Activated CD4-positive, CD25-positive, alpha-beta regulatory T cell treated with anti-CD3 and anti-CD28 coated beads, Interleukin-2, amount 50 U/mL, for 24 hours (primary cell): ENCODE measurements at regions not wholly inside any gene's neighbourhood (a gene's known extent, or its start where the extent isn't known, plus 50 kb on each side); places are given as distances from the start of the nearest gene placed in this dataset.

Experiments
- ATAC-seq, 2 donors: fragments of 150-1000 bp; cut with Tn5 transposase; one replicate each; pipeline ENCODE4 v1.10.0; 2021; ENCODE audit warnings: mild to moderate bottlenecking in 1 of 2, moderate library complexity in 1 of 2

DNA sequence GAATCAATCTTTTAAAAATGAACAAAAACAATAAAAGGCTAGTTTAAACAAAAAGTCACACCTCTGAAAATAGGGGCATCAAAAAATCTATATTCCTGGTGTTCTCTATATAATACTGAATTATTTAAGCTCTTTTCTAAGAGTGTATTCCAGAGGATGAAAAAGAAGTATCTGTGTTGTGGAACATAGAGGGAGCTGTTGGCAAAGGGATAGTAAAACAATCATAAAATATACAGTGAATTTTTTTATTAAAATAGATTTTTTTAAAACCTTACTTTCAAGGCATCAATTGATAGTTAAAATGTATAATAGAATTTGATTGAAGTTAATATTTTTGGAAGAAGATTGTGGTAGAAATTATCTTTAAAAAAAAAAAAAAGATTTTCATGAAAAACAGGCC lies 1409.1 kb upstream of the CELF2 start:
- no peak for ATAC-seq

DNA sequence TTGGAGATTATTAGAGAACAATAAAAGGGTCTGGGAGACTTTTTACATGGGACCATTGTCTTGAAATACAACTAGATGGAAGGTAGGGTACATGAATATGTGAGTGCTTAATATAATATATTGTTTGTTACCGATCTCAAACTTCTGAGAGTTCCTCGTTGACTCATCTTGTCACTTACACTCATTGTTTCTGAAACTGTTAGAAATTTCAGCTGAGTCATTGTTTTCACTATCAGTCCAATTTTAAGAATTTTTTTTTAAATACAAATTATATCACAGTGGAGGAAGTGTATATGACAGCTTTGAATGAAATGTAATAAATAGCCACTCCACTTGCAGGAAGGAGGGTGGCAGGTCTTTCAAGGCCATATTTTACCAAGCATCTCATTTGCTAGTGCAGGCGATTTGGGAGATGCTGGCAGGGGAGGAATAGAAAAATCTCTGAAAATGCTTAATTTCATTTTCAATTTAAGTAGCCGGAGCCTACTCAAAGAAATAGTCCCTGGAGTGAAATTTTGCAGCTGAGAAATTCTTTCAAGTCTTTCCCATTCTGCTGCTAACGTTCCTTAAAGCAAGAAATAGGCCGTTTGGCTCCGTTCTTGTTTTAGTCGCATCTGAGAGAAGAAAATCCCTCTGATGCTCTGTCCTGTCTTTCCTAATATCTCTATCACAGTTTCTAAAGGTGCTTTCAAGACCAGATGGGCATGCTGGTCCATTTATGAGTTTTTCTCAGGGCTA lies 1404.2 kb upstream of the CELF2 start:
- peak; percentile 36 to 53 for ATAC-seq

DNA sequence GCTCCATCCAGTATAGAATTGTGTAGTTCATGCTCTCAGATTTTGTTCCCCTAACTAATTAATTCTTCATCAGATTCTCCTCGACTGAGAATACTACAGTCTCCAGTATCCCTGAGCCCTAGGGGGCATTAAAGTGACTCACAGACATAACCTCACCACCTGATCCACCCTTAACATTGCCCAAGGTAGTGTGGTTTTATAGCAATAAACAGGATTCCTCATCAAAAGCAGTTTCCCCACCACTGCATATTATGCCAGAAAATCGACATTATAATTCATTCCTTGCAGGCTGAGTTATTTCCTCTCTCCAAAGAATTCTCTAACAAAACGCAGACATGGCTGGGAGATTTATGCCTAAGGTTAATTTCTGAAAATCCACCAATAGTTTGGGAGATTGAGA lies 1402.5 kb upstream of the CELF2 start:
- ATAC-seq: no peak

DNA sequence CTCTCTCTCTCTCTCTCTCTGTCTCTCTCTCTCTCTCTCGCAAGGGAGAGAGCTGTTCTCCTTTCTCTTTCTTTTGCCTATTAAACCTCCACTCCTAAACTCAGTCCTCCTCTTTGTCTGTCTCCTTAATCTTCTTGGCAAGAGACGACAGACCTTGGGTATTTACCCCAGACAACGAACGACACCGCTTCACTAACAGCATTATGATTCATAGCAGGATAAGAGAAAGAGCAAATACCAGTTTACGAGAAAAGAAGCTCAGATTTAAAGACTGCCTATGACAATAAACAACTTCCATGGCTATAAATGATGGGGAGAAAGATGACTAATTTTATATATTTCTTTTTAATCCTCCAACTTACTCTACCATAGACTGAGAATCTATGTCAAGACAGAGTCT lies 1396.5 kb upstream of the CELF2 start:
- no peak for ATAC-seq

DNA sequence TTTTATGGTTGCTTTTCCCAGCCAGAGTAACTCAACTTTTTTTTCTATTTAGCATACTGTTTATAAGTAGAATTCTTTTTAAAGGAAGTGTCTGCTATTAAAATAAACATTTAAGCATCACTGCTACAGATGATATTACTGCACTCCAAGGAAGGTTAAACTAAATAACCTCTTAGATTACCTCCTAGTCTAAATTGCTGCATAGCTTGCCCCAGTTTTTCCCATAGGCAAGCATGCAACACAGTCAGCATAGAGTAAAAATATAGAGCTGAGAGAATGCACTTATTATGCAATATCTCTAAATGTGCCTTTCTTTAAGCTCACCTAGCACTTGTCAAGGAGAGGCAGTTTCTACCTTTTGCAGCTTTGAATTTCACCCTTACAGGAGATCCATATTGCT lies 1392.4 kb upstream of the CELF2 start:
- no peak for ATAC-seq

DNA sequence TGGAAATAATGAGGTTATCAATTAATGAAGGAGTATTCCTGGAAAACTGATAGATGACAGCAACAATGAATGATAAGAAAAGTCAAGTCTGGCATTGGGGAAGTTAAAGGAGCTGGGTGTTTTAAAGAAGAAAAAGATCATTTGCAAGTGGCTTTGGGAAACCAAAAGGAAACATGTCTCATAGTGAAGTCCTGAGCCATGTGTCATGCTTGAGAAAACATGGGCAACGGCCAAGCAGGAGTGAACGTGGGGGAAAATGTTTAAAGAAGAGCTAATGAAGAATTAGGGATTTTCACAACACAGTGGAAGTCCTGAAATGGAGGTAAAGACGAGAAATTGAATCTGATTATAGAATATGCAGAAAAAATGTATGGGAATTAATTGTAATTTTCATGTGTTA lies 1383.2 kb upstream of the CELF2 start:
- ATAC-seq: no peak

DNA sequence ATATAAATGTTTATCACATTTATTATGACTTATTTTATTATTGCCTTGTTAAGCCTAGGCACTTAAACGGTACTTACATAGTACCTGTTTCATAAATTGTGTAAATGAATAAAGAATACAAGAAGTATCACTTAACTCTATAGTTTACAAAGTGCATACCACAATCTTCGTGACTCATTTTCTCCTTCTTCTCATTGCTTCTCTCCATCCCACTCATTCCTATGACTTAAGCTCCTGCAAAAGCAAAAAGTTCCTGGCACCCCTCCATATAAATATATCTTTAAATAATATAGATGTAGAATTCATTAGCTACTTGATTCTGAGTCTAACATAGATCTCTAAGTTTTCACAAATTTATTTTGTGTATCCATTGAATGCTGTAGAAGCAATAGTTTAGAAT lies 1382.0 kb upstream of the CELF2 start:
- ATAC-seq: no peak

DNA sequence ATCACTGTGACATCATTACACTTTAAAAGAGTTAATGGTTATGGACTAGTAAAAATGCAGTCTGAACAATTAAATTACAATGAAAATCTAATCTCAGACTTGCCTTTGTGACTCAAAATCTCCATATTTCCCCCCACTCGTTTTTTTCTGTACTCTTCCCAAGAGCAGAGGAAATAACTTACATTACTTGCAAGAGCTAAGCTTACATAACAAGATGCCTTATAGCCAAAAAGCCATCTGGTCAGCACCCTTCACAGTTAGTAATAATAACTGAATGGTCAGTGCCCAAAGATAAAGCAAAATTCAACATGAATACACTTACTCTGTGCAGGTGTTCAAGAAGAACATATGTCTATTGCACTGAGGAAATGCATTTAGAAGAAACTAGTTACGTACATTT lies 1381.5 kb upstream of the CELF2 start:
- no peak for ATAC-seq

DNA sequence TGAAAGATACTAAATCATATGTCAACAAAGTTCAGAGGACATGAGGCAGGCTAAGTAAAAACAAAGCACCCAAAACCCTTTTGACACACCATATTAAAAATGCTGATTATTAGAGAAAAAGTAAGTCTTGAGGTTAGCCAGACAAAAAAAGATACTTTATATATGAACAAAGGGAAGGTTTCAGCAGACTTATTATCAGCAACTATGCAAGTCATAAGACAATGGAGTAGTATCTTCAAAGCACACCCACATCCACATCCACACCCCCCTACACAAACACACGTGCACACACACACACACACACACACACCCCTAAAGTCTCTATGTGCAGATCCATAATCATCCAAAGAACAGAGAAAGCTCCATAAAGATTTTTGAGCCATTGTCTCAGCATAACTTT lies 1373.9 kb upstream of the CELF2 start:
- no peak for ATAC-seq

DNA sequence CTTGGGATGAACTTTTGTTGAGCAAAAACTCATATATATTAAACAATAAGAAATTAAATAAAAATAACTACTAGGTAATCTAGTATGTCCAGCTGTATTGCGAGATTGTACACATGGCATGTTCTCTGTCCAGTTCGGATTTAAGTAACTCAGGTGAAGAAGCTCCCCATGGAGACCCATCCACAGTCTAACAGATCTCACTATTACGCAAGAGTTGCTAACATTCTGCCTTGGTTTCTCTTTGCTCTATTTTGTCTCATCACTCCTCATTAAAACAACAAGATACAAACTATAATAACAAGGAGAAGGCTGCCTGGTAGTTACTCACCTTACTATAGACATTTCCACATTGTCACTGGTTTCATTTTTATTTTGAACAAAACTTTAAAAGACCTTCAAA lies 1372.3 kb upstream of the CELF2 start:
- ATAC-seq: no peak

DNA sequence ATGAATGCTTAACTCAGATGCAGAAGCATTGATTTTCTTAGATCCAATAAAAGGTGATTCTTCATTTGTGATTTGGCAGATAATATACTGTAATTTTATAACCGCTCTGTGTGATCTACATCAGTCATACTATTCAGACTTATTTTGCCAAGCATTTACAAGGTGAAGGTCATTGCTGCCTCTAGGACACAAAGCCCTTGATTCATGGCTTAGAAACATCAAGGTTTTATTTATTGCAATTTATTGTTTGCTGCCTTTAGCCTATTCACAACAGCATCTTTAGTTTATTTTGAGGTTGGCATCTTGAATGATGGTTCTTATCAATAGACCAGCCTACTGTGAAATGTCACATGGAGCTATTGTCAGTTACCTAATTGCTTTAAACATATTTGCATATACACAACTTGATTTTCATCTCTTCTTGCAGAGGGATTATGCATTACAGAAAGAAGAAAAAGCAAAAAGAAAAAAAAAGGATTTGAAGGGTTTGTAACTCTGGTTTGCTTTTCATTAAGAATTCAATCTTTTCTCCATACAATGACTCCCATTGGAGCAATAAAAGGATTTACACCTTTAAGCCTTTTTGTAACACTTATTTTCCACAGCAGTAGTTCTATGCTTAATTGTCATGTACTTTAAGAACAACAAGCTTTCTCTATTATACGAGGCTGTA lies 1371.6 kb upstream of the CELF2 start:
- no peak for ATAC-seq

DNA sequence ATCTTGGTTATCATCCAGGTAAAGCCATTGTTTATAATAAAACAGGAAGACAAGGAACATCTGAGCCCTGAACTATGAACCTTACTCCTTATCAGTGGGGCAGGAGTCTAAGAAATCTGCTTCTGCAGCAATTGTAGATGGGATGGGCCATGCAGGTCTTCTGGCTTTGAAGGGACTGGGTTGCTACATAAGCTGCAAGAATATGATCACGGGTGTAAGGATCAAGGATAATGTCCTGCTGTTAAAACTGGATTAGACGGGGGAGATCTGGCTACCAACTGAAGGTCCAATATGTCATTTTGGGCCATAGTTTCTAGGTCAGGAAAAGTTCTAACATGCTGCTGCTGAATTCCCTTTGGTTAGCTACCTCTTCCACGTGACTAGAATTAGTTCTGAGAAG lies 1363.4 kb upstream of the CELF2 start:
- ATAC-seq: no peak

DNA sequence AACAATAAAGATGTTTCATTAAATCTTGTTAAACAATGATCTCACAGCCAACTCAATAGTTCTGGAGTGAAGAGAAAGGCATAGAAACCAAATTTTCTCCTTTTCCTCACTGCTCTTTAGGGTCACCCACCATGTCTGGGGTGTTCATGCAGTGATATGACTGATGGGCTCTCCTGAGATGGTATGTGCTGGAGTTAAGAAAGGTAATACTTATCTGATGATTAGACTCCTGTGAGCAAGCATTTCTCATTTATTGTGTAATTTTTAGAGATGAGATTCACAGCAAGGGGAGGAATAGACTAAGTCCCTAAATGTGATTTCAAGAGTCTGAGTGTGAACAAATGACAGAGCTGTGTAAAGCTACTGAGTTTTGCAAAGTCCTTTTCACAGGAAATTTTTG lies 1361.3 kb upstream of the CELF2 start:
- no peak for ATAC-seq

DNA sequence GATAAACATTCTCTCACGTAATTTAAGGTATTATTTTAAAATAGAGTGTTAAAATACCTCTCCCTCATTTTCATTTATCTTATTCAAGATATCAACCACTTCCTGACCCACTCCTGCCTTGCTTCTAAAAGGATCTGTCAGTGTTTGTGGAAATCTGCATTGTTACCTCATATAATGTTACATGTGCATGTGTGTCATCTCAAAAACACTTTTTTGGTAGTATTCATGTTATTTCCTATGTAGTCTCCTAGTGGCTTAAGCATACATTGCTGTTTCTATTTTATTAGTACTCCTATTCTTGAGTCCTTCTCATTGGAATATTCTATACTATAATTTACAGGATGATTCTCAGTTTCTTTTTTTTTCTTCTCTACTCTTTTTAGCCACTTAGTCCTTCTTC lies 1360.7 kb upstream of the CELF2 start:
- ATAC-seq: no peak

DNA sequence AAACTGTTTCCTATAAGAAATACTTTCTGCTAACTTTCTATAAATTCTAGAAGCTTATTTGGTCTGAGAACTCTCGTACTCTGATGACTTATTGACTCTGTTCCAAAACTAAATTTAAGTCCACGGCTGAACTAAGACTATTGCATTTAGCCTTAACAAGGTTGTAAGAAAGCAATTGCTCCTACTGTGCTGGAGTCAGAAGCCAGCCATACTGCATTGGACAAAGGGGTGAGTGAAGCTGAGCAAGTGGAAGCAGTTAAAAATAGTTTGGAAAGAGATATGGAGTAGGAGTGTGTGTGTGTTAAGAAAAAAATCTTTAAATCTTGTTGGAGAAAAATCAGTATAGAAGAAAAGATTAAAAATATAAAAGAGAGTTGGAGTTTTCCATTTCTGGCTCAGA lies 1360.1 kb upstream of the CELF2 start:
- no peak for ATAC-seq

DNA sequence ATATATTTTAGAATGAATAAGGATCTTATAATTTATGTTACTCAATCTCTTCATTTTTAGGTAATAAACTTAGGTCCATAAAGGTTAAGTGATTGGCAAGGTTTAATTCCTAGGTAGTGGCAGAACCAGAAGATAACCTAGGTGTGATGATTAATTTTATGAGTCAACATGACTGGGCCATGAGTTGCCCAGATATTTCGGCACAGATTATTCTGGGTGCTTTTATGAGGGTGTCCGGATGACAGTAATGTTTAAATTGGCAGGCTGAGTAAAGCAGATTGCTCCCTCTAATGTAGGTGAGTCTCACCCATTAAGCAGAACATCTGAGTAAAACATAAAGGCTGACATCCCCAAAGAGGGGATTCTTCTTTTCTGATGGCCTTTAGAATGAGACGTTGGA lies 1349.3 kb upstream of the CELF2 start:
- no peak for ATAC-seq

DNA sequence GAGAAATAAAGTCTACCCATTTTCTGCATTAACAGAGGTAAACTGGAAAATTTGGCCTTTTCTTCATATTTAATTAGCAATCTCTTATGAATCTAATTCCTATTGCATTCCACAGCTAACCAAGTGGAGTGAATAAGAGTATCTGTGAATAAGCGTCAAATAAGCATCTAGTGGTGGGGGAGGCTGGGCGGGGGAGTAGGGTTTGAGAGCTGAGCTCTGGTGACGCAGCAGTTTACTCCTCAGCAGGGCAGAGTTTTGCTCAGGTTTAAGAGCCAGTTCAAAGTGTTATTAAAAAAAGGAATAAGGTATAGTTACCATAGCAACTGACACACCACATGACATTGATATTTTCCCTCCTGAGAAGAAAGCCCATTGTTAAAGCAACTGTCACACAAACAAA lies 1346.8 kb upstream of the CELF2 start:
- no peak for ATAC-seq

DNA sequence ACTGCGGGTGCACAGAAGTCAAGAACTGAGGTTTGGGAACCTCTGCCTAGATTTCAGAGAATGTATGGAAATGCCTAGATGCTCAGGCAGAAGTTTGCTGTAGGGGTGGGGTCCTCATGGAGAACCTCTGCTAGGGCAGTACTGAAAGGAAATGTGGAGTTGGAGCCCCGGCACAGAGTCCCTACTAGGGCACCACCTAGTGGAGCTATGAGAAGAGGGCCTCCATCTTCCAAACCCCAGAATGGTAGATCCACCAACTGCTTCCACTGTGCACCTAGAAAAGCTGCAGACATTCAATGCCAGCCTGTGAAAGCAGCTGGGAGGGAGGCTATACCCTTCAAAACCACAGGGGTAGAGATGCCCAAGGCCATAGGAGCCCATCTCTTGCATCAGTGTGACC lies 1336.0 kb upstream of the CELF2 start:
- ATAC-seq: no peak

DNA sequence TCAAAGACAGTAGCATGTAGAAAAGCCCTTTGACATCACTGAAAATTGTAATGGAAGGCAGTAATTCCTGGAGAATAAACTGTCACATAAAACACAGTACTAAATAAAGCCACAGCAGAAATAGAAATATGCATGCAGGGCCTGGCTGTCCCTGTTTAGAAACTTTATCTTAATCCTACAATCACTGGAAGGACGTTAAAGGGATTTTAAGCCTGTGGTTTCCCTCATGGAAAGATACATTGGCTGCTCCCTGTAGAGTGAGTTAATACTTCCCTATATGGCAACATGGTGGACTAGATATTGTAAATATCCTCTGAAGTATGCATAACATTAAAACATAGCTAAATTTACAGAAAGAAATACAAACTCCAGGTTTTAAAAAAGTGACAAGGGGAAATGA lies 1334.9 kb upstream of the CELF2 start:
- no peak for ATAC-seq

DNA sequence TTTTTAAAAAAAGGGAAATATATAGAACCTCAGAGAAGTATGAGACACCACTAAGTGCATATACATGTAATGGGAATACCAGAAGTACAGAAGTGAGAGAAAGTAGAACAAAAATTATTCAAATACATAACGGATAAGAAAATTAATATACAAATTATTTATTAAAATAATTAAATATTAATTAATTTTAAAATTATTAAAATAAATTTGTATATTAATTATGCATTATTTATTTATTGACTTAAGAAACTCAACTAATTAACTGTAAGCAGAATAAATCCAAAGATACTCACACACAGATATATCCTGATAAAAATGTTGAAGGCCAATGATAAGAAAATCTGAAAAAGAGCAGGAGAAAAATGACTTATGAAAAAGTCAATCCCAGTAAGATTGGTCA lies 1333.5 kb upstream of the CELF2 start:
- ATAC-seq: no peak

DNA sequence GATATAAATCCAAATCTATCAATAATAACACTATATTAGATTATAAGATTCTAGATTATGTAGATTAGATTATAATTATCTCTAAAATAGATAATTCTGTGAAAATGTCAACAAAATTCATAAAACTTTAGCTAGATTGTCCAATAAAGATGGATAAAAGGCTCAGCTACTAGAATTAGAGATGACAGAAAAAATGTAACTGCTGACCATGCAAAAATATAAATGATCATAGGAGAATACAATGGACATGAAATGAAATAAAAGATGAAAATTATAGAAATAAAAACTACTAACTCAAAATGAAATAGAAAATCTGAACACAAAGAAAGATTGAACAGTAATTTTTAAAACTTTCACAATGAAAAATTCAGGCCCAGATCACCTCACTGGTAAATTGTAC lies 1332.1 kb upstream of the CELF2 start:
- no peak for ATAC-seq

DNA sequence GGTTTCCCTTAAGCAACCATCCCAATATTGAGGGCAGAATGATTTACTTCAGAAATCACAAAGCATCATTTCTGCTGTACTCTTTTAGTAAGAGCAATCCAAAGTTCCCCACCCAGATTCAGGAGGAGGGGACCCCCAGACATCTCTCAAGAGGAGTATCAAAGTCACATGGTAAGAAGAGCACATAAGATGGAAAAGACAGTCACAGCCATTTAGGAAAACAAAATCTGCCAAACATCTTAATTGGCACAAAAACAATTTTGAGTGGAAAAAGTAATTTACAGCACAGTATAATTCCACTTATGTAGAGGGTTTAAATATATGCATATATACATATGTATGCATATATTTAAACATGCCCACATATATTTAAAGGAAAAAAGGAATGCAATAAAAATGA lies 1329.0 kb upstream of the CELF2 start:
- no peak for ATAC-seq

DNA sequence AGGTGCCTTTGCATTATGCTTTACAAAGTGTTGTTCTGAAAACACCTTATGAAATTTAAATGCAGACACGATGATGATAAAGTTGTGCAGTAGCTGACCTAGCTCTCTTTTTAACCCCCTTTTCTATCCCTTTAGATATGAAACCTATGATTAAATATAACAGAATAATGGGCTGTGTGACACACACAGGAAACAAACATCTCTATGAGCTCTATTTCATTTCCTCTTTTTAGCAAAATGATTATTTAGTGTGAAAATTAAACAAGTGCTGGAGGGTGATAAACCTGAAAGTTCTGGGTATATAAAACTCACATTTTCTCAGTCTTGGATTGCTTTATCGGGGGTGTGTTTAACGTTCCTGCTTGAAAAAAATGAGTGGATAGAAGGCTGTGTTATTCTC lies 1310.5 kb upstream of the CELF2 start:
- no peak for ATAC-seq

DNA sequence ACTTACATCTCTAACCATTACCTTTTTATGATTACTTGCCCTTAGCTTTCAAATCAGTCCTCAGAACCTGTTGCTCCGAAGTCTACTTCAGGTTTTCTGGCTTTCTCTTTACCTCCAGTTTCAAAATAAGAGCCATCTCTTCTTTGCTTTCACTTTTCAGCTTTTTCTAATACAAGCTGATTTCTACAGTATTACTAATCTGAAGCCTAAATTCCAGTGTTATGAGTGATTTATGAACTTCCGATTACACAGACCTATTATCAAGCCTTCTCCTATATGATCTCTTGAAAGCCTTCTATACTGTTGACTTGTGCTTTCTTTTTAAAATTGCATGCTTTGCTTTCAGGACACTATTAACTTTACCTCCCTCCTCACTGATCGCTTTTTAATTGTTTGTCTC lies 1307.8 kb upstream of the CELF2 start:
- no peak for ATAC-seq

DNA sequence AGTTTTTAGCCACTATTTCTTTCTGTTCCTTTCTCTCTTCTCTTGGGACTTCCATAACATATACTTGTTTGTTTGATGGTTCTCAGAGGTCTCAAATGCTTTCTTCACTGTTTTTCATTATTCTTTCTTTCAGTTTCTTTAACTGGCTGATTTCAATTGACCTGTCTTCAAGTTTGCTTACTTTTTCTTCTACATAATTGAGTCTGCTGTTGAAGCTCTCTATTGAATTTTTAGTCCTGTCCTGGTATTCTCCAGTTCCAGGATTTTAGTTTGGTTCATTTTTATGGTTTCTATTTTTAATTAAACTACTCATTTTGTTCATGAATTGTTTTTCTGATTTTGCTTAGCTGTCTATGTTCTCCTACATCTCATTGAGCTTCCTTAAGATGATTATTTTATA lies 1305.3 kb upstream of the CELF2 start:
- ATAC-seq: no peak
